HG03558 (cell line): ENCODE measurements at regions not wholly inside any gene's neighbourhood (a gene's known extent, or its start where the extent isn't known, plus 50 kb on each side); places are given as distances from the start of the nearest gene placed in this dataset.
"Not testable (repeated sequence)": the region's sequence is repeated elsewhere in the genome, so short reads cannot be mapped to it uniquely, and the experiment has no call there.

Experiments
- ATAC-seq: cut with Tn5 transposase; IDR thresholded peaks from one replicate; pipeline ENCODE4 v1.9.1; 2021; ENCODE audit warnings: moderate number of reproducible peaks; ENCODE audit not compliant: unreplicated experiment; ENCODE audit errors: extremely low read depth

DNA sequence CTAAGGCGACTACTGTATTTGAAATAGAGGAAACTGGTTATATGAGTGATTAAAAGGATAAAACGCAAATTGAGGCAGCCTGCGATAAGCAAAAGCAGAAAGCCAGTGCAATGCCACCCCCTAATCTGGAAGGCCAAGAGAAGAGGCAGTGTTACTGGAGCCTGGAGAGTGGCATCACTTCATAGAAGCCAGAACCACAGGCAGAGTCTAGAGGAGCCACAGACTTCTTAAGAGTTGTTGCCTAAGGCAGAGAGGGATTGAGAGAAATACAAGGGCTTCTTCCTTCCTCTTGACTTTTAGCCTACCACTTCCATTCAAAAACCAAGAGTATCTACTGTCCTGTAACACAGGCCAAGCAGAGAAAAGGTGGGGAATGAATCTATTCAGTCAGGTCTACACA is 94.9 kb upstream of the SKAP2 start:
- no peak for ATAC-seq

DNA sequence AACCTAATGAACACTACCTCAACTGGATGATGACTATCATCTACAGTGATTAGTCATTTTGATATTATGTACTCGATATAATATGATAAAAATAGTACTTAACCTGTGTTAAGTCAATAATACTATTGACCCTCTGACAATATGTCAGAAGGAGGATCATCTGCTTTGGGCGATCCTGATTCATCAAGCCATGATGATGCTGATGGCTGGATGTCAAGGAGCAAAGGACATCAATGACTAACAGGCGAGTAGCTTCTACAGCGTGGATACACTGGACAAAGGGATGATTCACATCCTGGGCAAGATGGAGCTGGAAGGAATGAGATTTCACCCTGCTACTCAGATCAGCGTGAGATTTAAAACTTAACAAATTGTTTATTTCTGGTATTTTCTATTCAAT is 94.4 kb upstream of the SKAP2 start:
- ATAC-seq, result no peak

DNA sequence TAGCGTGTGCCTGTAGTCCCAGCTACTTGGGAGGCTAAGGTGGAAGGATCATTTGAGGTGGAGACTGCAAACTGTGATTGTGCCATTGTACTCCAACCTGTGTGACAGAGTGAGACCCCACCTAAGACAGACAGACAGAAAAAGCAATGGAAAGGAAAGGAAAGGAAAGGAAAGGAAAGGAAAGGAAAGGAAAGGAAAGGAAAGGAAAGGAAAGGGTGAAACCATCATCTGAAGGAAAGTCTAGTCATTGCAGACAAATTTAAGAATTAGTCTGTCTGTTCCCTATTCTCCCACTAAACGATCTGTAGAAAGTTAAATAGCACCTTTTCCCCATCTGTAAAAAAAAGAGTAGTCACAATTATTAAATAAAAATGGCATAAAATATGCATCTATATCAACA is 91.1 kb upstream of the SKAP2 start:
- ATAC-seq, result no peak

DNA sequence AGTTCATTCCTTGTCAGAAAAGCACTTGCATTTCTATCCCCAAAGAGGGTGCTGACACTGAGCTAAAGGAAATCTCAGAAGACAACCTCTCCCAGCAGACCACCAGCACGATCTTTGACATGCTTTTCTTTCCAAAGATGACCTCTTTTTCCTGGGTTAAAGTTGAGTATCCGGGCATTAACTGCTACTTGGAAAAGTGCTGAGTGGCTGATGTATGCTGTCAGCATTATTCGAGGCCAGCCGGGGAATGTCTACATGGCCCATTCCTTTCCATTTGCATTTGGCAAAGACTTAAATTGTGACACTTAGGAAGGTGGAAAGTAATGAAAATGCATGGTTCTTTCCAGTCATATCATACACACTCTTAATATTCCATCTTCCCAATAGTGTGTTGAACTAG is 90.6 kb upstream of the SKAP2 start:
- ATAC-seq, result no peak

DNA sequence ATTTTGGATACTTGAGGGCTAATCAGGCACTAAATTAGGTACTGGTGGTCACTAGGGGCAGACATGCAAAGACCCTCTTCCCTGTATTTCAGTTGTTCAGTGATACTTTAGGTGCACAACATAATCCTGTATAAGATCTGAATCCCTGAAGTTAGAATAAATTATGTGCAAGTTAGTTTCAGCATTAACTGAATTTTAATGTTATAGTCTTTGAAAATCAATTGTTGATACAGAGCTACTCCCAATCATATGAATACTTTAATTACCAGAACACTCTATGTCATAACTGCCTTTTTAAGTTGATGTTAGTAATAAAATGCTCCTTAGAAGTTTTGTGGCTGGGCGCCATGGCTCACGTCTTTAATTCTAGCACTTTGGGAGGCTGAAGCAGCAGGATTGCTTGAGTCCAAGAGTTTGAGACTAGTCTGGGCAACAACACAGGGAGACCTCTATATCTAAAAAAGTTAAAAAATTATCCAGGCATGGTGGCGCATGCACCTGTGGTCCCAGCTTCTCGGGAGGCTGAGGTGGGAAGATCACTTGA is 87.1 kb upstream of the SKAP2 start:
- ATAC-seq, result no peak

DNA sequence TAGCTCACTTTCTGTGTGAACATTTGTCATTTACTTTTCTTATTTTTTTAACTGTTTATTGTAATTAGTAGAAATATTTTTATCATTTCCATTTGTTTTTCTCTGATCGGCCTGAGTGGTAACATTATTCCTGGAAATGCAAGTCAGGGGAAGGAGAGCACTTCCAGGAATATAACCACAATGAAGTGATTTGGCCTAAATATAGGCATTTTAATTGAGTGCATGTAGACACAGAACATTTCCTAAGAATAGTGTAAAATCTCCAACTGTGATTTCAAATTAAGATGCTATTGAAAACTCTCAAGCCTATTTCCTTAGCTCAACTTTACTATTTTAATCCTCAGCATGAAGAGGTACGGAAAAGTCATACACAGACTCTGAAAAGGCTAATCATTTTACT is 86.5 kb upstream of the SKAP2 start:
- ATAC-seq, result no peak

DNA sequence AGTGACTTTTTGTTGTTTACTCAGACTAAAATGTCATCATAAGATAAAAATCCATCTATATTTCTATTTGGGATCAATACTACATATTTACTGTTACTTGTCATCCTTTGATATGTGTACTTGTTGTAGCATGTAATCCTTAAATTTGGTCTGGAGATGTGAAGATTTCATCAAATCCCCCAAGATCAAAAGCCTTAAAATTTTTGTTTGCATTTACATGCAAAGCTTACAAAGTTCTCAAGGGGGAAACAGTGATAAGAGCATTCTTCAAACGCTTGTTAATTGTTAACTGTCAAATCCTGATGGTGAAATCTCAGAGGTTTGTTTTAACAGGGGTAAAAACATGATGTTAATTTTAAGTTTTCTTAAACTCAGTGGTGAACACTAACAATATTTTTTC is 84.9 kb upstream of the SKAP2 start:
- ATAC-seq, result no peak

DNA sequence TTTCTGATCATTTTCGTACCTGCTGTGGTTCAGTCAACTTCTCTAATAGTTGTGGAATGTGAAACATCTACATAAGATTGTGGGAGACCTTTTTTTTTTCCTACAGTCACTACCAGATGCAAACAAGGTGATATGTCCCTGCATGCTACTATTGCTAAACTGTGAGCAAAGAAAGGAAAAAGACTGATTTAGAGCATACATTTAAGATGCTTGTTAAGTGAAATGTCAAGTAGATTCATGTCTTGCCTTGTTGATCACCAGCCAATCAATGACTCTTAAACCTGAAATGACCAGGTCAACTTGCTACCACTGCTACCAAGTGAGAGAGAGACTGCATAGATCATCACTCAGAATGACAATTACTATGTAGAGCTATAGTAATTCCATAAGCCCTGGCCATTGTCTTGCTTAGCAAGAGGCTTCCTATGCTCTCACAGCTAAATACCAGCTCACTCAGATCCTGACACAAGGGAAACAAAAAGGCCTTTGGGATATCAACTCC is 84.3 kb upstream of the SKAP2 start:
- no peak for ATAC-seq

DNA sequence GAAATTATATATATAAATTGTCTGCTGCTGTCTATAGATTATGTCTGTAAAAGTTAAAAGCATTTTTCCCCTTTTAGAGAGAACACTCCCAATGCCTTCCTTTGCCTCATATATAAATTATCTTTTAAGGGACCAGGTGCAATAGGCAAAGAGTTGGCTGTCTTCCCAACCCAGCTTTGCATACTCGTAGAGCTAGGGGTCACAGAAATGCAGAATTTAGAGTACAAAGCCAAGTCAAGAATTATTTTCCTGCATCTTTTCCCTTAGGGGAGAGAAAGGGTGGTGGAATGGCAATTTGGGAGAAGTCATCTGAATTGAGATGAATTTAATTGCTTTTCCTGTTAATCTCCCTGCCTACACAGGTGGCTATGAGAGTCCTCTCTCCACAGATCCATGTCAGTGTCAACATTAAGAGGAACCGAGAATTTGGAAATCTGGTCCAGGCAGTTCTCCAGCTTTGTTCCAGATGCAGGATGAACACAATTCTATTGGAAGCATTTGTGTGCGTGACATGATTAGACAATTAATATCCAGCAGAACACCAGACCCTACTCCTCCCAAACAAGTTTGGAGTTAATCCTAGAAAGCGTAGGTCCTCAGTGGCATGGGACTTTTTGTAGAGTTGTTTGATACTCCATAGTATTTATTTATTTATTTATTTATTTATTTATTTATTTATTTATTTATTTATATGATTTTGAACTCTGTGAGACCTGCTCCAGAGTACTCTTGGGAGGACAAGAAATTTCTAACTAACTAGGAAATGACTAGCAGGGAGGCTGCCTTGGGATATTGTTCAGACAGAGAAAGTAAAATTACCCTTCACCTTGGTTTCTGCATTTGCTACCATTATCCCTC is 80.3 kb upstream of the SKAP2 start:
- ATAC-seq, result no peak

DNA sequence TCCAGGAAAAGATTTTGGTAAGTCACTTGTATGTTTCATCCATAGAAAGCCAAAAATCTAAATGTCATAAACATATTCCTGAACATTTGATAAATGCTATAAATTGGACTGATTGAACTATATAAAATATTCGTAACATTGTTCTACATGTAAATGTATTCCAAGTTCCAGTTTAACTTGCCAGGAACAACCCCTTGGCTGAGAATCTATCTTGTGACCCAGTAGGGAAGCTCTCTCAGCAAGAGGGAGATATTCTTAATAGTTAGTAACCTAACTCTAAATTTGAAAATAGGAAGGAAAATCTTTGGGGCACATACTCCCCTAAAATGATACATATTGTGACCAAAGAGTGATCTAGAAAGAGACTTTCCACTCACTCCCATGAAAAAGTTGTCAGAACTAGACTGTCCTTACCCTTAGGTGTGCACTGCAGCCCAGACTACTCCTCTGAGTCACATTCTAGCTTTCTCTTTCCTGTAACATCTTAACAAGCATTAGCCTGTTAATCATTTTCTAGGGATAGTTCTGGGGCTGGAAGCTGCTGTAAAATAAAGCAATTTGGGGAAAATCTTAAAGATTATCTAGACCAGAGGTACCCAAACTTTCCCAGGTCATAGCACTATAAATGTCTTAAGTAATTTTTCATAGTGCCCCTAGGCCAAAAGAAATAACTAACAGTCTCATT is 73.7 kb upstream of the SKAP2 start:
- ATAC-seq, result no peak

DNA sequence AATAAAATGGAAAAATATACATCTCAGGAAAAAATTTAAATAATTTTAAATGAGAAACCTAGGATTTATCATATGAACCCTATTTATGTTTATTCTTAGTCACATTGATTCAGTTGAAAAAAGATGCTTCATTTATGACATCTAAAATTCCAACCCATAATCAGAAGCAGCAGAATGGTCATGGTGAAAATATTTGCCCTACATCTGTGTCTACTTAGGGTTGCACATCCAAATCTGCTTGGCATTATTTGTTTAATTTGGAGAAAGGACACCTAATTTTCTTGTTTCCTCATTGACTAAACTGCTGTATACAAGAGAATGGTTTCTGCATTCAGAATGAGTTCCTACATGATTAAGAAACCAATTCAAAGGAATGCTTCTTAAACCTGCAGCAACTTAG is 72.9 kb upstream of the SKAP2 start:
- ATAC-seq, result no peak

DNA sequence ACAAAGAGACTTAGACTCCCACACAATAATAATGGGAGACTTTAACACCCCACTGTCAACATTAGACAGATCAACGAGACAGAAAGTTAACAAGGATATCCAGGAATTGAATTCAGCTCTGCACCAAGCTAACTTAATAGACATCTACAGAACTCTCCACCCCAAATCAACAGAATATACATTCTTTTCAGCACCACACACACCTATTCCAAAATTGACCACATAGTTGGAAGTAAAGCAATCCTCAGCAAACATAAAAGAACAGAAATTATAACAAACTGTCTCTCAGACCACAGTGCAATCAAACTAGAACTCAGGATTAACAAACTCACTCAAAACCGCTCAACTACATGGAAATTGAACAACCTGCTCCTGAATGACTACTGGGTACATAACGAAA is 68.2 kb upstream of the SKAP2 start:
- not testable (repeated sequence) for ATAC-seq

DNA sequence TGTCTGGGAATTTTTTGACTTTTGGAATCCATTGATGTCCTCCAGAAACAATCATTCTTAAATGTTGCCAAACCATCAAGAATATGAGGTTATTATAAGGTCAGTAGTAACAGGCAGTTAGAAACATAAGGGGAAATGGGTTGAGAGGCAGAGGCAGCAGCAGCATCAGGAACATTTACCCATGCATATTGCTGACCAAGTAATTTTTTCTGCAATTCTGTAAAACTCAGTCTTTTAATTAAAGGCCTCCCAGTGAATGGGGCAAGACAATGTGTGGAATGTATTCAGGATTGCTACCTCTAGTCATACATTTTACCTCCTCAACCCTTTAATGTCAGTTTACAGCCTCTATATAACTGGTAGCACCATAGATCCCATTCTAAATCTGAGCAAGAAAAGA is 66.5 kb upstream of the SKAP2 start:
- no peak for ATAC-seq

DNA sequence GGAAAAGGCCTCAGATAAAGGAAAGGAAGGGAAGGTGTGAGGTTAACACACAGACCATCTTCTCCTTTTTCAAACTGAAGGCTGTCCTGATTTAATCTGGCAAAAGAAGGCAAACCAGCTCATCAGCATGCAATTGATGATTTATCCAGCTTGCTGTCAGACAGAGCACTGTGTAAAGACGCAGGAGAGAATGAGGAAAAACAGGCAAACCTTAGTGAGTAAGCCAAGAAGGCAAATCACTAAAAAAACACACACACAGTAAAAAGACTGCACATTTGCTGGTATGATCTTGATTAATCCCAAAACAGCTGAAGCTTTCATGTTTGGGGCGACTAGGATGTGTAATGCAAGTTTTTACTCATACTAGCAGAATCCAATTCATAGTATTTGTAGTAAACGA is 65.8 kb upstream of the SKAP2 start:
- no peak for ATAC-seq

DNA sequence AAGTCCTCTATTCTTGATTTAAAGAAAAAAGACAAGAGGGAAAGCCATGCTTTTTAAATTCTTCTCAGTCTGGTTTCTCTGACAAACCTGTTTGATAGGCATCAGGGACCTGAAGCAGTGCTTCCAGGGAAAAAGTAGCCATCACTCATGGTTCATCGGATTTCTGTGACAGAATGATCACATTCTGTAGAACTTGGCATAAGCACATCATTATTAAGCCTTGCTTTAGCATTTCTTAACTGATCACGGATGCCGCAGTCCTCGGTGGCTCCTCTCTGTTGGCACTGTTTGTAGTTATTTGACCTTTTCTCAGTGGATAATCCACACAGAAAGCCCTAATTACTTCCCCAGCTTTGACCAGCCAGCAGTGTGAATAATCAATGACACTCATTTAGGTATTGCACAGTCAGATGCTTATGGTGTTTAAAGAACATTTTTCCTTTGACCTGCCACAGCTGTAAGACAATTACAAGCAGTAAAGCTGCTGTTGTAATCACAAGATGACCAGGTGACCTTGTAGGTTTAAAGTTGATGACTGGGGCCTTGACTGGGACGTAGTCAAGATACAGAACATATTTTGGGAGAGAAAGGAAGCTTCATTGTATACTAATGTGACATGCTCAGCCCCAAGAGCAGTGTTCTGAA is 64.4 kb upstream of the SKAP2 start:
- no peak for ATAC-seq

DNA sequence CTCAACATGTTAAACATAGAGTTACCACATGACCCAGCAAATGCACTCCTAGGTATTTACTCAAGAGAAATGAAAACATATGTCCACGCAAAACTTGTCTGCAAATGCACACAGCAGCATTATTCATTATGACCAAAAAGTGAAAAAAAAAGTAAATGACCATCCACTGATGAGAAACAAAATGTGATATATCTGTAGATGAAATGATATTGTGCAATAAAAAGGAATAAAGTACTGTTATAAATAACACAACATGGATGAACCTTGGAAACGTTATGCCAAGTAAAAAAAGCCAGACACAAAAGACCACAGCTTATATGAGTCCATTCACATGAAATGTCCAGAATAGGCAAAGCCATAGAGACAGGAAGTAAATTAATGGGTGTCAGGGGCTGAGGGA is 61.4 kb upstream of the SKAP2 start:
- no peak for ATAC-seq

DNA sequence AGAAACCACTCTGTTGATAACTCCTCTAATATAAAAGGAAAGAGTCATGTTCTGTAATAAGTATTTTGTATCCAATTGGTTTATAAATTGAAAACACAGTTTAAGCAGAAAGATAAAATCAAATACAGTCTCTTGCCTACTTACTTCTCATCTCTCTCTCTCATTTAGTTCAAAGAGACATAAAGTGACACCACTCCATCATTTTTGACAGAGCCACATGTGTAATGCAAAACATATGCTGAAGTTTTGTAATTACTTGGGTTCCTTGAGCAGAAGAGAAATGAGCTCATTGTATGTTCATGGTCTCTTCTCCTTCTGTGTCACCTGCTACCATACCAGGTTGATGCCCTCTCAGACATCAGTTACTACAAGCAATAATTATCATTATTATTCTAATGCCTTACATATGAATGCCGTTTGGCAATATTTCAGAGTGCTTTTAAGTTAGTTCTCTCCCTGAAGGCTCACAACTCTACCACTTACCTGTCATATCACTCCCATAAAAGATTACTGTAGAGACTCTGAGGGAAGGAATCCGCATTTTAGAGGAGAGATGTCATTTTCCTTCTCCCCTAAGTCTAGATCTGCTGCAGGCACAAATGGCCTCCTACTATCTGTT is 59.9 kb upstream of the SKAP2 start:
- no peak for ATAC-seq

DNA sequence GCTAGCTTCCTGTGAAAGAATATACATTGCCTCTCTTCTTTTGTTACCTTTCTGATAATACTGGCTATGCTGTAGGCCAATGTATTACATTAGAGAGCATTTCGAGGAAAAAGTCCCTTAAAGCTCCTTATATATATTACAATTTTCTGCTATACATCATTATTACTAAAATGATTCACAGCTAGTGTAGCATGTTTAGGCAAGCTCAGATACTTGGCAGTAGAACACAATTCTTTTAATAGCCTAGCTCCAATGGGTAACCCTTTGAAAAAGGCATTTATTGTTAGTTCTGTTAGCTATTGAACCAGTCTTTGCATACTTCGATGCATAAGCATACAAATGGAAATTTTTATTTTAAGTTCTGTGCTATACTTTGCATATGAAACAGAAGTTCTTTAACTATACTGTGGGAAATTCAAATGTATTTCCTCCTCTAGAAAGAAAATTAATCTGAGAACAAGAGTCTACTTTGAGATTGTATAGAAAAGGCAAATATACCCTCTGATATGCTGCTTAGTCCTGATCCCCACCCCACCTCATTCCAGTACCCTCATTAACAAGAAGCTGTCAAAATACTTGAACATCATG is 55.6 kb upstream of the SKAP2 start:
- no peak for ATAC-seq

DNA sequence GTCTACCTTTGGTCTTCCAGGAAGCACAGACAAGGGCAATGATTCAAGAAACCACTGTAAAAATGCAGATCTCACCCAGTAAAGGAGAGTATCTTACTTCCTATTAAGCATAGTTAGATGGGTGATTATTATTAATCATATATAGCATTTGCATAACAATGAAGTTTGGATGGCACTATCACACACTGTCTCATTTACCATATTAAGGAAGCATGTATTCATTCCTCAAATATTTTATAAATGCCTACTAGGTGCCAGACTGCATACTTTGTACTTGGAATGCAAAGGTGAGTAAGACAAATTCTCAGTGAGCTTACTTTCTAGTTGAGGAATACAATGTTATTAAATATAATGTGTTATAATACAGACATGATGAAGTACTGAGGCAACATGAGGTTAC is 53.9 kb upstream of the SKAP2 start:
- ATAC-seq, result no peak

DNA sequence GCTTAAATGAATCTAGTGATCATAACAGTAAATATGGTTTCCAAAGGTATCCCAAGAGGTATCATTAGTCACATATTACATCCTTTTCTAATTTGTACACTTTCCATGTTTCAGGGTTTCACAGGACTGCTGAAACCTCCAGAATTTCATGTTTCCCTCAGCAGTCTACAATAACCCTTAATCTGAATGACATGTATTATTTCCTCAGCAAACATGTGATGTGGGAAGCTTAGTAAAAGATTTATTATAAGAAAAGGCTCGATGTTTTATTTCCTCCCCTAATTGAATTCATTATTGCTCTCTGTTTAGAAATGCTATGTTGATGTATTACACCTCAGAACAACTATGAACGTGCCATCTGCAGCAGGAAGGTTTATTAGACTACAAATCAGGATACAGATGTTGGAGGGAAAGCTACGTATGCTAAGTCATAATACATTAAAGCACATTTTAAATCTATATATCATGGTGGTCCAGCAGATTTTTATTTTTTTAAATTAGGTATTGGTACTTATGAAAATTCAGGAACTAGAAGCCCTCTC is 52.5 kb upstream of the SKAP2 start:
- ATAC-seq, result no peak
